Activated CD8-positive, alpha-beta memory T cell treated with anti-CD3 and anti-CD28 coated beads for 36 hours (primary cell): ENCODE measurements at regions not wholly inside any gene's neighbourhood (a gene's known extent, or its start where the extent isn't known, plus 50 kb on each side); places are given as distances from the start of the nearest gene placed in this dataset.

Experiments used
- CTCF ChIA-PET: fragments of 350-600 bp; sonication (Branson Sonifier 250); formaldehyde crosslinking; loops from one replicate; lab custom pipeline; 2021; ENCODE audit warnings: antibody characterized with exemption; lab: Charles Lee
- POLR2A ChIA-PET: fragments of 350-600 bp; sonication (Branson Sonifier 250); formaldehyde crosslinking; loops from one replicate; lab custom pipeline; 2021; ENCODE audit warnings: antibody characterized with exemption; lab: Charles Lee

- POLR2A ChIA-PET = no interaction called here
- CTCF ChIA-PET = interaction anchor here (0.6 kb wide), 1 partner anchor 141 kb away, joined by 3 read pairs; no protein-coding TSS in a partner anchor
Observed at GRCh38 chr2:38438133-38438882, 61.2 kb upstream of the ATL2 start.

- ChIA-PET CTCF (no interaction called here), POLR2A (interaction anchor here (0.6 kb wide), 1 partner anchor 37 kb away, joined by 5 read pairs; no protein-coding TSS in a partner anchor)
Observed at GRCh38 chr2:38436227-38436664, 59.2 kb upstream of the ATL2 start.

- POLR2A ChIA-PET = no interaction called here
- CTCF ChIA-PET = no interaction called here
Observed at GRCh38 chr2:38435775-38436174, 58.7 kb upstream of the ATL2 start.

GRCh38 chr2:38434595-38434994 lies 57.5 kb upstream of the ATL2 start:
- CTCF ChIA-PET = no interaction called here
- POLR2A ChIA-PET = no interaction called here

GRCh38 chr2:38433607-38433975 lies 56.5 kb upstream of the ATL2 start:
- ChIA-PET CTCF (interaction anchor here (1.3 kb wide), 1 partner anchor 75 kb away, joined by 4 read pairs; no protein-coding TSS in a partner anchor), POLR2A (no interaction called here)

GRCh38 chr2:38432820-38433606 lies 55.9 kb upstream of the ATL2 start:
- ChIA-PET POLR2A (no interaction called here), CTCF (interaction anchor here (1.3 kb wide), 1 partner anchor 75 kb away, joined by 4 read pairs; no protein-coding TSS in a partner anchor)

- ChIA-PET CTCF (interaction anchor here (1.3 kb wide), 1 partner anchor 87 kb away, joined by 3 read pairs; no protein-coding TSS in a partner anchor), POLR2A (no interaction called here)
Observed at GRCh38 chr2:38430597-38431207, 53.6 kb upstream of the ATL2 start.

GRCh38 chr2:38430196-38430595 lies 53.1 kb upstream of the ATL2 start:
- CTCF ChIA-PET = no interaction called here
- POLR2A ChIA-PET = no interaction called here

GRCh38 chr2:38427936-38428335 lies 50.9 kb upstream of the ATL2 start:
- CTCF ChIA-PET = no interaction called here
- POLR2A ChIA-PET = no interaction called here

- ChIA-PET CTCF (interaction anchor here (0.5 kb wide), 1 partner anchor 49 kb away, joined by 3 read pairs; no protein-coding TSS in a partner anchor), POLR2A (no interaction called here)
Observed at GRCh38 chr2:38427054-38427453, 50.0 kb upstream of the ATL2 start.
